ENCODE measurements at regions not wholly inside any gene's neighbourhood (a gene's known extent, or its start where the extent isn't known, plus 50 kb on each side); places are given as distances from the start of the nearest gene placed in this dataset.

DNA sequence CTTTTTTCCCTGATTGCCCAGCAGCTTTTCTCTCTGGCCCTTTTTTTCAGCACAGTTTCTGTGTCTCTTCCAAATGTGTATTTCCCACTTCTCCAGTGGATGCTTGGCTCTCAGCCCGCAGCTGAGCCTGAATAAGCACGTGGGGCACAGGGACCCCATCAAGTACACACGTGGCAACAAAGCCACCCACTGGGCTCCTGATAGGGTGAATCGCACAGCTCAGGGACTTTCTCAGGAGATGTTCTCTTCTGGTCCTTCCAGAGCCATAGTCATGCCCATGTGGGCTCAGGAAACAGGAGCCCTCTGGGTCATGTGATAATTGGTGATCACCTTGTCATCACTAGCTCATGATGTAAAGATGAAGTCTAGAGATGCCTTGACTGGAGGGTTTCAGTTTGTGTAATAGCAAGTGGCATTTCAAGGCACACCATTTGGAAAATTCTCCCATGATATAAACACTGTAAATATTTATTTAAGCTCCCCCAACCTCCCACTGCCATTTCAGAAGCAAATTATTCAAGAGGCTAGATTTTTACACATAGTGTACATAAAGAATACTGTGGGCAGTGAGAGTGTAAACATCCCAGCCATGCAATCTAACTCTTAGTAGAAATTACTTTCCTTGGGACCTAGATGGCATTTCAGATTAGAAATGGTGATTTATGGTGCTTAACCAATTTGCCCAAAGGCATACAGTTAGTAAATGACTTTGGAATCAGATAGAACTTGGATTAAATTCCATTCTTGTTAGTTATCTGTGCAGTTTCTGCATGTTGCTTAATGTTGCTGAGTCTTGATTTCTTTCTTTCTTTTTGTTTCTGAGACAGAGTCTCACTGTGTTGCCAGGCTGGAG lies 597.5 kb downstream of the SLC4A3 start:
- Histone ChIP-seq H3K36me3 (no peaks in the 10 kb centered on the region), H3K27ac (no peak overlapping the region), H3K4me3 (no peak overlapping the region), H3K4me1 (no peaks in the 10 kb centered on the region), H3K9me3 (no peaks in the 10 kb centered on the region), H3K27me3 (no peaks in the 10 kb centered on the region)
- DNase-seq: no peak
- in situ Hi-C loops (cut with MboI; ENCODE audit: low pct_ligation_motif_present in 1 of 4, low pct_unique_long_range_greater_than_20kb in 1 of 4, low sequenced_read_pairs in 3 of 4) (no loop called here), intact Hi-C loops (cut with DNase I; ENCODE audit: low total_unique reads) (no loop called here)
- TF ChIP-seq POLR2A (IDR thresholded peaks at IDR 0.05): no peak
- TF ChIP-seq, protein P1, sequence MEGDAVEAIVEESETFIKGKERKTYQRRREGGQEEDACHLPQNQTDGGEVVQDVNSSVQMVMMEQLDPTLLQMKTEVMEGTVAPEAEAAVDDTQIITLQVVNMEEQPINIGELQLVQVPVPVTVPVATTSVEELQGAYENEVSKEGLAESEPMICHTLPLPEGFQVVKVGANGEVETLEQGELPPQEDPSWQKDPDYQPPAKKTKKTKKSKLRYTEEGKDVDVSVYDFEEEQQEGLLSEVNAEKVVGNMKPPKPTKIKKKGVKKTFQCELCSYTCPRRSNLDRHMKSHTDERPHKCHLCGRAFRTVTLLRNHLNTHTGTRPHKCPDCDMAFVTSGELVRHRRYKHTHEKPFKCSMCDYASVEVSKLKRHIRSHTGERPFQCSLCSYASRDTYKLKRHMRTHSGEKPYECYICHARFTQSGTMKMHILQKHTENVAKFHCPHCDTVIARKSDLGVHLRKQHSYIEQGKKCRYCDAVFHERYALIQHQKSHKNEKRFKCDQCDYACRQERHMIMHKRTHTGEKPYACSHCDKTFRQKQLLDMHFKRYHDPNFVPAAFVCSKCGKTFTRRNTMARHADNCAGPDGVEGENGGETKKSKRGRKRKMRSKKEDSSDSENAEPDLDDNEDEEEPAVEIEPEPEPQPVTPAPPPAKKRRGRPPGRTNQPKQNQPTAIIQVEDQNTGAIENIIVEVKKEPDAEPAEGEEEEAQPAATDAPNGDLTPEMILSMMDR (IDR thresholded peaks at IDR 0.05): no peak
- TF ChIP-seq POLR2AphosphoS5 (IDR thresholded peaks at IDR 0.05): no peak
- no peak for TF ChIP-seq EP300 (IDR thresholded peaks at IDR 0.05; ENCODE audit: low read depth)
- 80% methylated on average over 4 of the region's 4 CpGs; no CpG with 5 or more reads in 1 of the 2 donors for WGBS, 2 donors (ENCODE audit: low coverage in 1 of 2)

- Histone ChIP-seq H3K9me3 (no peaks in the 10 kb centered on the region), H3K27me3 (no peaks in the 10 kb centered on the region), H3K4me3 (no peak overlapping the region), H3K4me1 (no peaks in the 10 kb centered on the region), H3K36me3 (no peaks in the 10 kb centered on the region), H3K27ac (no peak overlapping the region)
- in situ Hi-C loops (cut with MboI; ENCODE audit: low pct_ligation_motif_present in 1 of 4, low pct_unique_long_range_greater_than_20kb in 1 of 4, low sequenced_read_pairs in 3 of 4): no loop called here
- intact Hi-C loops (cut with DNase I; ENCODE audit: low total_unique reads): no loop called here
- TF ChIP-seq EP300 (IDR thresholded peaks at IDR 0.05; ENCODE audit: low read depth): no peak
- TF ChIP-seq, protein P1 (IDR thresholded peaks at IDR 0.05): no peak
- no peak for TF ChIP-seq POLR2A (IDR thresholded peaks at IDR 0.05)
- no peak for TF ChIP-seq POLR2AphosphoS5 (IDR thresholded peaks at IDR 0.05)
- no peak for DNase-seq
- 85 to 87% methylated on average over 2 of the region's 2 CpGs for WGBS, 2 donors (ENCODE audit: low coverage in 1 of 2)
Measured at GRCh38 chr2:220226076-220226475, 598.6 kb downstream of the SLC4A3 start.

GRCh38 chr2:220226546-220226945 lies 599.1 kb downstream of the SLC4A3 start:
- no peaks in the 10 kb centered on the region for H3K4me1 ChIP-seq
- no peak for DNase-seq
- no peak overlapping the region for H3K4me3 ChIP-seq
- TF ChIP-seq POLR2A (IDR thresholded peaks at IDR 0.05) (no peak), EP300 (IDR thresholded peaks at IDR 0.05; ENCODE audit: low read depth) (no peak), POLR2AphosphoS5 (IDR thresholded peaks at IDR 0.05) (no peak)
- TF ChIP-seq, protein P1 (IDR thresholded peaks at IDR 0.05): no peak
- no peaks in the 10 kb centered on the region for H3K36me3 ChIP-seq
- H3K9me3 ChIP-seq: no peaks in the 10 kb centered on the region
- no peak overlapping the region for H3K27ac ChIP-seq
- intact Hi-C loops (cut with DNase I; ENCODE audit: low total_unique reads): no loop called here
- whole genome bisulfite sequencing, 2 donors (ENCODE audit: low coverage in 1 of 2): 60 to 94% methylated on average over 1 of the region's 1 CpG
- in situ Hi-C loops (cut with MboI; ENCODE audit: low pct_ligation_motif_present in 1 of 4, low pct_unique_long_range_greater_than_20kb in 1 of 4, low sequenced_read_pairs in 3 of 4): no loop called here
- no peaks in the 10 kb centered on the region for H3K27me3 ChIP-seq

DNA sequence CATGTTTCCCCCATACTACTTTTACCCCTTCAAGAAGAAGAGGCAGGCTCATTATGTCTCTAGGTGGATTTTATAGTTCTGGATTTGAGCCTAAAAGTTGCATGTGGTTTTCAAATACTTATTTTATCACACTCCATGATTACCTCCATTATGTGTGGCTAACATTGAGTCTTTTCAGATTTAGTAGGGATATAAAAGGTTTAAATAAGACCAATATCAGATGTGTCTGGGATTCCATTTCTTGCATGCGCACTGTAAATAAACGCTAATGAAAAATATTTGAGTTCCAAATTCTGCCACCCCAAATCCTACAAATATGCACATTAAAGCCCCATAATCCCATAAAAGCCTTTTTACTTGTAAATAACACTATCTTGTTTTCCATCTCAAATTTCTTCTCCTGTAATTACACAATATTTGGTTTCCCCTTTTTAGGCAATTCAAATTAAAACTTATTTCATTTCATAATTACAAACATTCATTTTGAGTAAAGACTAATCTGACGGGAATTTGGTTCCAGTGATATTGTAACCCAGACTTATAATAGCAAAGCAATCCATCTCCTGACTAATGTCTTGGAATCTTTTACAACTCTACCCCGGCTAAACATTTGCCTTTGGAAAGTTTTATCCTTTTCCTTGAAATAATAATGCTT lies 600.0 kb downstream of the SLC4A3 start:
- DNase-seq: no peak
- H3K27me3 ChIP-seq: no peaks in the 10 kb centered on the region
- no peaks in the 10 kb centered on the region for H3K9me3 ChIP-seq
- no peaks in the 10 kb centered on the region for H3K36me3 ChIP-seq
- 58 to 61% methylated on average over 4 of the region's 4 CpGs for WGBS, 2 donors (ENCODE audit: low coverage in 1 of 2)
- no peak overlapping the region for H3K4me3 ChIP-seq
- no peaks in the 10 kb centered on the region for H3K4me1 ChIP-seq
- no peak overlapping the region for H3K27ac ChIP-seq
- in situ Hi-C loops (cut with MboI; ENCODE audit: low pct_ligation_motif_present in 1 of 4, low pct_unique_long_range_greater_than_20kb in 1 of 4, low sequenced_read_pairs in 3 of 4): no loop called here
- TF ChIP-seq POLR2AphosphoS5 (IDR thresholded peaks at IDR 0.05): no peak
- TF ChIP-seq, protein P1 (IDR thresholded peaks at IDR 0.05): no peak
- no peak for TF ChIP-seq EP300 (IDR thresholded peaks at IDR 0.05; ENCODE audit: low read depth)
- TF ChIP-seq POLR2A (IDR thresholded peaks at IDR 0.05): no peak
- intact Hi-C loops (cut with DNase I; ENCODE audit: low total_unique reads): no loop called here

Data from transverse colon (tissue), 4 donors.